ENCODE measurements at regions not wholly inside any gene's neighbourhood (a gene's known extent, or its start where the extent isn't known, plus 50 kb on each side); places are given as distances from the start of the nearest gene placed in this dataset.

GRCh38 chr21:43332861-43333297, 94.1 kb downstream of the SIK1 start:
- H3K9me3 ChIP-seq: no peaks in the 10 kb centered on the region
- peaks cover 14% of the 10 kb centered on the region for H3K27me3 ChIP-seq
- no peaks in the 10 kb centered on the region for H3K36me3 ChIP-seq
- no peak overlapping the region for H3K27ac ChIP-seq
- no peaks in the 10 kb centered on the region for H3K4me1 ChIP-seq (ENCODE audit: control insufficient read depth in 1 of 2, insufficient read depth in 1 of 2, low read depth in 1 of 2, low read length in 1 of 2)
- TF ChIP-seq CTCF (IDR thresholded peaks at IDR 0.05): no peak
- H3K4me3 ChIP-seq (ENCODE audit: low read depth in 1 of 2, low read length in 1 of 2): no peak overlapping the region

GRCh38 chr21:43331962-43332828, 94.7 kb downstream of the SIK1 start:
- Histone ChIP-seq H3K27ac (no peak overlapping the region), H3K36me3 (no peaks in the 10 kb centered on the region), H3K27me3 (peaks cover 14% of the 10 kb centered on the region), H3K4me1 (ENCODE audit: control insufficient read depth in 1 of 2, insufficient read depth in 1 of 2, low read depth in 1 of 2, low read length in 1 of 2) (no peaks in the 10 kb centered on the region), H3K9me3 (no peaks in the 10 kb centered on the region), H3K4me3 (ENCODE audit: low read depth in 1 of 2, low read length in 1 of 2) (no peak overlapping the region)
- TF ChIP-seq CTCF (IDR thresholded peaks at IDR 0.05): no peak

- Histone ChIP-seq H3K27me3 (peaks cover 14% of the 10 kb centered on the region), H3K4me3 (ENCODE audit: low read depth in 1 of 2, low read length in 1 of 2) (no peak overlapping the region), H3K9me3 (no peaks in the 10 kb centered on the region), H3K27ac (no peak overlapping the region), H3K36me3 (no peaks in the 10 kb centered on the region), H3K4me1 (ENCODE audit: control insufficient read depth in 1 of 2, insufficient read depth in 1 of 2, low read depth in 1 of 2, low read length in 1 of 2) (no peaks in the 10 kb centered on the region)
- no peak for TF ChIP-seq CTCF (IDR thresholded peaks at IDR 0.05)
These were observed 95.6 kb downstream of the SIK1 start for GRCh38 chr21:43331111-43331961.

DNA sequence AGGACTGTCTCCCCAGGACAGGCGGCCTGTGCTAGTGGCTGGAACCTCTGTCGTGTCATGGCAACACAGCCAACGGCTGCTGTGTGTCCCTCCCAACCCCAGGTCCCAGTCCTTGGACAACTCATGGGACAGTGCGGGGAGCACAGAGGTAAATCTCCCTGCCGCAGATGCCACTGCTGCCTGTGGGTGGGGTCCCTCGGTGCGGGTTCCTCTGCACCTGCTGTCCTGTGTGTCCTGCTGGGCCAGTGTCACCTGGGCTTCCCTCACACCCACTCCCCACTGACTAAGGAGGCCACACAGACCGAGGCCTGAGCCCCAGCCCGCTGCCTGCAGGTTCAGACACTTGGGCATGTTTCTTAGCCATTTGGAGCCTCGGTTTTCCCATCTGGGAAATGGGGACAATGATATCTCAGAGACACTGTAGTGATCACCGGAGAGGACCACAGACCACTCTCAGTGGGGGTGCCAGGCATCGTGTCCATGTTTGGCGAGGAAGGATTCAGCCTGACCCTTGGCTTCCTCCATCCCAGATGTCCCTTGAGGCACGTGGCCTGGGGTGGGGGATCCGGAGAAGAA, 96.5 kb downstream of the SIK1 start:
- Histone ChIP-seq H3K4me3 (ENCODE audit: low read depth in 1 of 2, low read length in 1 of 2) (no peak overlapping the region), H3K27ac (no peak overlapping the region), H3K9me3 (no peaks in the 10 kb centered on the region), H3K27me3 (peaks cover 14% of the 10 kb centered on the region), H3K4me1 (ENCODE audit: control insufficient read depth in 1 of 2, insufficient read depth in 1 of 2, low read depth in 1 of 2, low read length in 1 of 2) (no peaks in the 10 kb centered on the region), H3K36me3 (no peaks in the 10 kb centered on the region)
- no peak for TF ChIP-seq CTCF (IDR thresholded peaks at IDR 0.05)

- no peak overlapping the region for H3K27ac ChIP-seq
- no peaks in the 10 kb centered on the region for H3K9me3 ChIP-seq
- TF ChIP-seq CTCF (IDR thresholded peaks at IDR 0.05): no peak
- no peaks in the 10 kb centered on the region for H3K36me3 ChIP-seq
- H3K27me3 ChIP-seq: peaks cover 14% of the 10 kb centered on the region
- no peak overlapping the region for H3K4me3 ChIP-seq (ENCODE audit: low read depth in 1 of 2, low read length in 1 of 2)
- H3K4me1 ChIP-seq (ENCODE audit: control insufficient read depth in 1 of 2, insufficient read depth in 1 of 2, low read depth in 1 of 2, low read length in 1 of 2): no peaks in the 10 kb centered on the region
These were observed 97.1 kb downstream of the SIK1 start for GRCh38 chr21:43329711-43330269.

Data from neutrophil (primary cell).